Naive B cell (primary cell): ENCODE measurements at regions not wholly inside any gene's neighbourhood (a gene's known extent, or its start where the extent isn't known, plus 50 kb on each side); places are given as distances from the start of the nearest gene placed in this dataset.

Source experiments
- ATAC-seq, 2 donors: fragments of 150-1000 bp; cut with Tn5 transposase; 2 replicates each; pipeline ENCODE4 v1.10.0; 2021; ENCODE audit warnings: low read depth in 2 of 2, mild to moderate bottlenecking in 2 of 2, moderate library complexity in 2 of 2
- DNase-seq: peaks from one replicate; pipeline ENCODE4 v3.0.0; 2022
- H3K27ac Mint-ChIP-seq, 6 donors: one replicate each; pipeline ENCODE4 v1.8.0; 2020 to 2022; ENCODE audit warnings: mild to moderate bottlenecking in 6 of 6, mixed read lengths in 6 of 6, moderate library complexity in 5 of 6, inconsistent platforms in 2 of 6
- H3K27me3 Mint-ChIP-seq, 3 donors: one replicate each; pipeline ENCODE4 v1.8.0; 2021 to 2022; ENCODE audit warnings: mixed read lengths in 3 of 3, mild to moderate bottlenecking in 1 of 3
- H3K36me3 Mint-ChIP-seq, 2 donors: one replicate each; pipeline ENCODE4 v1.8.0; 2020 to 2022; ENCODE audit warnings: mixed read lengths in 2 of 2, inconsistent platforms in 1 of 2, mild to moderate bottlenecking in 1 of 2
- H3K4me1 Mint-ChIP-seq, 3 donors: one replicate each; pipeline ENCODE4 v1.8.0; 2020 to 2022; ENCODE audit warnings: mixed read lengths in 3 of 3, inconsistent platforms in 1 of 3, mild to moderate bottlenecking in 1 of 3, moderate library complexity in 1 of 3
- H3K4me3 Mint-ChIP-seq, 8 donors: one replicate each; pipeline ENCODE4 v1.8.0; 2020 to 2022; ENCODE audit warnings: mild to moderate bottlenecking in 8 of 8, mixed read lengths in 8 of 8, moderate library complexity in 8 of 8, inconsistent platforms in 2 of 8
- H3K9me3 Mint-ChIP-seq, 7 donors: one replicate each; pipeline ENCODE4 v1.8.0; 2020 to 2022; ENCODE audit warnings: mixed read lengths in 7 of 7, mild to moderate bottlenecking in 5 of 7, inconsistent platforms in 2 of 7, moderate library complexity in 1 of 7

GRCh38 chr1:58929671-58930325 lies 146.0 kb upstream of the JUN start:
- H3K9me3 Mint-ChIP-seq: peaks cover 0 to 4% (median 0%) of the 10 kb centered on the region in 7 donors
- H3K4me1 Mint-ChIP-seq: peaks cover 13 to 29% (median 25%) of the 10 kb centered on the region in 3 donors
- H3K4me3 Mint-ChIP-seq: no peak overlapping the region
- peak overlapping the region in 1 of 6 donors; percentile 26 for H3K27ac Mint-ChIP-seq
- DNase-seq: no peak
- no peaks in the 10 kb centered on the region for H3K36me3 Mint-ChIP-seq
- ATAC-seq: no peak
- H3K27me3 Mint-ChIP-seq: peaks cover 0 to 16% (median 11%) of the 10 kb centered on the region in 3 donors

- H3K4me1 Mint-ChIP-seq: peaks cover 13 to 29% (median 25%) of the 10 kb centered on the region in 3 donors
- no peak overlapping the region for H3K4me3 Mint-ChIP-seq
- peaks cover 0 to 4% (median 0%) of the 10 kb centered on the region in 7 donors for H3K9me3 Mint-ChIP-seq
- H3K36me3 Mint-ChIP-seq: no peaks in the 10 kb centered on the region
- ATAC-seq (no peak), DNase-seq (no peak)
- H3K27me3 Mint-ChIP-seq: peaks cover 0 to 16% (median 11%) of the 10 kb centered on the region in 3 donors
- no peak overlapping the region for H3K27ac Mint-ChIP-seq
Measured at GRCh38 chr1:58931024-58931423, 147.2 kb upstream of the JUN start.

- no peak overlapping the region for H3K4me3 Mint-ChIP-seq
- peaks cover 0 to 16% (median 11%) of the 10 kb centered on the region in 3 donors for H3K27me3 Mint-ChIP-seq
- H3K4me1 Mint-ChIP-seq: peaks cover 13 to 27% (median 25%) of the 10 kb centered on the region in 3 donors
- H3K27ac Mint-ChIP-seq: peak overlapping the region in 1 of 6 donors; percentile 73
- ATAC-seq (no peak), DNase-seq (no peak)
- H3K9me3 Mint-ChIP-seq: peaks cover 0 to 4% (median 0%) of the 10 kb centered on the region in 7 donors
- no peaks in the 10 kb centered on the region for H3K36me3 Mint-ChIP-seq
Measured at GRCh38 chr1:58931756-58932155, 147.9 kb upstream of the JUN start.

DNA sequence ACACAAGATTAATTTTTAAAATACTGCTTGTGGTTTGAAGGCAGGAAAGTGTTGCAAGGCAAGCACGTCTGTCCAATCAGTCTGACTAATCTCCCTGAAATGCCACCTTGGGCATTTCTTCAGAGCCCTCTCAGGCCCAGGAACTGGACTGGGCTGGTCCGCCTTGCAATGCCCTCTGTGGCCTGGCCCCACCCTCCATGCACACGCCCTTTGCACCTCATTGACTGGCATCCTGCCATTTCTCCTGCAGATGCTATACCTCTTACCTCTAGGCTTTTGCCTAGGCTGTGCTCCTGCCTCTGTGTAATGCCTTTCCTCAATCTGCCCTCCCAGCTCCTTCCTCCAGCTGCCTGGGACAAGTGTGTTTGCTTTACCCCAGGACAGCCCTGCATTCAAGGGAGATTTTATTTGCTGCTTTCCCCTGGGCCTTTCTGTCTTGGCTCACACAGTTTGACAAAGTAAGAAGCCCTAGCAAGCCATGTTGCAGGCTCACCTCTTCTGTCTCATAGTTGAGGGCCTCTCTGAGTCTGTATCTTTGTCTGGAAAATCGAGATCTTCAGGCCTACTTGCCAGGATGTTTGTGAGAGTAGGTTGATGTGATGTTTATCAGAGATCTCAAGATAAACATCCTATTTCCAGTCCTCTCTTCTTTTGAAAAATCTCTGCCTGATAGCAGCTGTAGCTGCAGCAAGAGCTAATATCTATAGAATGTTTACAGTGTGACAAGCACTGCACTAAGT lies 149.2 kb upstream of the JUN start:
- no peak for DNase-seq
- peaks cover 0 to 16% (median 11%) of the 10 kb centered on the region in 3 donors for H3K27me3 Mint-ChIP-seq

GRCh38 chr1:58933599-58933926 lies 149.7 kb upstream of the JUN start:
- Mint-ChIP-seq H3K27me3 (peaks cover 0 to 13% (median 7%) of the 10 kb centered on the region in 3 donors), H3K36me3 (no peaks in the 10 kb centered on the region), H3K4me1 (peaks cover 15 to 28% (median 26%) of the 10 kb centered on the region in 3 donors), H3K9me3 (peaks cover 0 to 4% (median 0%) of the 10 kb centered on the region in 7 donors), H3K27ac (peak overlapping the region in 2 of 6 donors; percentile 12 to 20), H3K4me3 (no peak overlapping the region)
- DNase-seq (no peak), ATAC-seq (no peak)

More for the DNA sequence above, 149.2 kb upstream of the JUN start:
- peak overlapping the region in 2 of 6 donors; percentile 12 to 17 for H3K27ac Mint-ChIP-seq
- peaks cover 0 to 4% (median 0%) of the 10 kb centered on the region in 7 donors for H3K9me3 Mint-ChIP-seq
- no peaks in the 10 kb centered on the region for H3K36me3 Mint-ChIP-seq
- ATAC-seq: no peak
- no peak overlapping the region for H3K4me3 Mint-ChIP-seq
- peaks cover 12 to 23% (median 23%) of the 10 kb centered on the region in 3 donors for H3K4me1 Mint-ChIP-seq

- H3K36me3 Mint-ChIP-seq: no peaks in the 10 kb centered on the region
- no peak overlapping the region for H3K4me3 Mint-ChIP-seq
- H3K9me3 Mint-ChIP-seq: peaks cover 0 to 4% (median 0%) of the 10 kb centered on the region in 7 donors
- no peak for ATAC-seq
- H3K27ac Mint-ChIP-seq: peak overlapping the region in 1 of 6 donors; percentile 77
- H3K27me3 Mint-ChIP-seq: peaks cover 0 to 2% (median 0%) of the 10 kb centered on the region in 3 donors
- peaks cover 15 to 31% (median 29%) of the 10 kb centered on the region in 3 donors for H3K4me1 Mint-ChIP-seq
- no peak for DNase-seq
Measured at GRCh38 chr1:58934706-58935105, 150.9 kb upstream of the JUN start.

GRCh38 chr1:58936973-58937372 lies 153.1 kb upstream of the JUN start:
- Mint-ChIP-seq H3K4me1 (peaks cover 31 to 48% (median 46%) of the 10 kb centered on the region in 3 donors), H3K27ac (peak overlapping the region in 1 of 6 donors; percentile 66), H3K36me3 (no peaks in the 10 kb centered on the region), H3K4me3 (no peak overlapping the region), H3K9me3 (peaks cover 0 to 4% (median 0%) of the 10 kb centered on the region in 7 donors), H3K27me3 (no peaks in the 10 kb centered on the region)
- ATAC-seq: no peak
- no peak for DNase-seq

DNA sequence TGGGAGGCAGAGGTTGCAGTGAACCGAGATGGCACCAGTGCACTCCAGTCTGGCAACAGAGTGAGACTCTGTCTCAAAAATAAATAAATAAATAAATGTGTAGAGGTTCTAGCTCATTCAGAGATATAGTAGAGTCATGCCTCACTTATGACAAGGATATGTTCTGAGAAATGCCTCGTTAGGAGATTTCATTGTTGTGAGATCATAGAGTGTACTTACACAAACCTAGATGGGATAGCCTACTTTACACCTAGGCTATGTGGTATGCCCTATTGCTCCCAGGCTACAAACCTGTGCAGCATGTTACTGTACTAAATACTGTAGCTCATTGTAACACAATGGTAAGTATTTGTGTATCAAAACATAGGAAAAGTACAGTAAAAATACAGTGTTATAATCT lies 155.3 kb upstream of the JUN start:
- Mint-ChIP-seq H3K27ac (no peak overlapping the region), H3K4me3 (no peak overlapping the region), H3K9me3 (no peaks in the 10 kb centered on the region), H3K27me3 (no peaks in the 10 kb centered on the region), H3K36me3 (no peaks in the 10 kb centered on the region), H3K4me1 (peaks cover 44 to 58% (median 52%) of the 10 kb centered on the region in 3 donors)
- DNase-seq (no peak), ATAC-seq (no peak)

DNA sequence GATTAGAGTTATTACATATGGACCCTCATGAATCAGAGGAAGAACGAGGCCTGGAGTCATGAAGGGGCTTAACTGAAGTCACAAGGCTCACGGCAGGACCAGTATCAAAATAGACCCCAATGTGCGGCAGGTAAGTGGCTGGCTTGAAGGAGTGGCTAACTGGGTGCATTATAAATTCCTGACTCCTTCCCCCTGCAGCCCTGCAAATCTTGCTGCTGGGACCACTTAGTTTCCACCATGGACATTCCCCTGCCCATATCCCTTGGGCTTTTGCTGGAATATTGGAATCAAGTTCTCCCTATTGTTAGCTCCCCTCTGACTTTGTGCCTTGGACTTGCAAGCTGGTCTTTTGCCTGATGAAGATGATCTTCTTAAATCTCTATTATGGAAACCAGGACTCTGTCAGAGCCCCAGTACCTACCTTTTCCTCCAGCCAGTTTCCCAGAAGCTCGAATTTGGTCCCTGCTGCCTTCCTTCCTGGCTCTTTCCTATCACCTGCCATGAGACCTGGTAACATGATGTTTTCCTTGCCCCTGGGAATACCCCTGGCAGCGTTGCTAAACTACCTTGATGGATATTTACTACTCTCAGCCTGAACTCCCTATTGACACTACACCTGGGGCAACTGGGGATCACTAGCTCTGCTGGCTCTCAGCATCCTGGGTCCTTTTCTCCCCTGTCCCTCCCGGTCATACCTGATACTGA lies 156.0 kb upstream of the JUN start:
- H3K27ac Mint-ChIP-seq: peak overlapping the region in 1 of 6 donors; percentile 69
- H3K27me3 Mint-ChIP-seq: no peaks in the 10 kb centered on the region
- no peaks in the 10 kb centered on the region for H3K36me3 Mint-ChIP-seq
- H3K9me3 Mint-ChIP-seq: no peaks in the 10 kb centered on the region
- peaks cover 51 to 64% (median 59%) of the 10 kb centered on the region in 3 donors for H3K4me1 Mint-ChIP-seq
- no peak for ATAC-seq
- H3K4me3 Mint-ChIP-seq: no peak overlapping the region
- DNase-seq: no peak

GRCh38 chr1:58941471-58942289 lies 157.8 kb upstream of the JUN start:
- Mint-ChIP-seq H3K9me3 (no peaks in the 10 kb centered on the region), H3K4me3 (peak overlapping the region in 7 of 8 donors; percentile 31 to 87 (median 68)), H3K36me3 (no peaks in the 10 kb centered on the region), H3K27me3 (no peaks in the 10 kb centered on the region), H3K4me1 (peaks cover 54 to 69% (median 61%) of the 10 kb centered on the region in 3 donors), H3K27ac (peak overlapping the region; percentile 20 to 88 (median 66))
- ATAC-seq (peak; percentile 71 to 75), DNase-seq (no peak)

- peak overlapping the region in 4 of 6 donors; percentile 31 to 88 (median 34) for H3K27ac Mint-ChIP-seq
Measured at GRCh38 chr1:58942759-58943191, 158.9 kb upstream of the JUN start.

GRCh38 chr1:58943776-58944175 lies 159.9 kb upstream of the JUN start:
- H3K9me3 Mint-ChIP-seq: no peaks in the 10 kb centered on the region
- no peak overlapping the region for H3K4me3 Mint-ChIP-seq
- DNase-seq (no peak), ATAC-seq (no peak)
- H3K36me3 Mint-ChIP-seq: no peaks in the 10 kb centered on the region
- peaks cover 55 to 67% (median 57%) of the 10 kb centered on the region in 3 donors for H3K4me1 Mint-ChIP-seq
- H3K27ac Mint-ChIP-seq: peak overlapping the region in 2 of 6 donors; percentile 11 to 31
- no peaks in the 10 kb centered on the region for H3K27me3 Mint-ChIP-seq

More at GRCh38 chr1:58942759-58943191, 158.9 kb upstream of the JUN start:
- peak overlapping the region in 2 of 8 donors; percentile 68 to 72 for H3K4me3 Mint-ChIP-seq
- H3K4me1 Mint-ChIP-seq: peaks cover 51 to 64% (median 58%) of the 10 kb centered on the region in 3 donors
- no peaks in the 10 kb centered on the region for H3K36me3 Mint-ChIP-seq
- H3K27me3 Mint-ChIP-seq: no peaks in the 10 kb centered on the region
- H3K9me3 Mint-ChIP-seq: no peaks in the 10 kb centered on the region
- ATAC-seq (no peak), DNase-seq (no peak)
